HuH-7 (cell line): ENCODE measurements at regions not wholly inside any gene's neighbourhood (a gene's known extent, or its start where the extent isn't known, plus 50 kb on each side); places are given as distances from the start of the nearest gene placed in this dataset.

ENCODE experiments used
- DNase-seq: peaks from one replicate; pipeline ENCODE4 v3.0.0; 2011; ENCODE audit warnings: low spot score

DNA sequence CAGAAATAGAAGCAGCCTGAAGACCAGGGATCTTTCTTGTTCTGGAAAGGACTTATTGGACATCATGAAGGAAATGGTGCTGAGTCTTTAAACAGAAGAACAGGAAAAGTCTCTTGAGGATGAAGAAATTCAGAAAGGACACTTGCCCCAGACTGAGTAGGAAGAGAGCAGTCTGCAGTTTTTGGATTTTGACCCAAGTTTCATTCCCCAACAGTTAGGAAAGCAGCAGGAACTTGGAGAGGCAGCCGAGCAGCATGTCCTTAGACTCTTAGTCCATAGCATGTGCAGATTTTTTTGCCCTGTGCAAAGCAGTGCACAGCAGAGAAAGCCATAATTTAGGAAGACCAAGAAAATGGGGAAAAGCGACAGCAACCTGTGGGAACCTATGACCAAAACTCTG is 927.2 kb upstream of the AUTS2 start:
- DNase-seq, result no peak

DNA sequence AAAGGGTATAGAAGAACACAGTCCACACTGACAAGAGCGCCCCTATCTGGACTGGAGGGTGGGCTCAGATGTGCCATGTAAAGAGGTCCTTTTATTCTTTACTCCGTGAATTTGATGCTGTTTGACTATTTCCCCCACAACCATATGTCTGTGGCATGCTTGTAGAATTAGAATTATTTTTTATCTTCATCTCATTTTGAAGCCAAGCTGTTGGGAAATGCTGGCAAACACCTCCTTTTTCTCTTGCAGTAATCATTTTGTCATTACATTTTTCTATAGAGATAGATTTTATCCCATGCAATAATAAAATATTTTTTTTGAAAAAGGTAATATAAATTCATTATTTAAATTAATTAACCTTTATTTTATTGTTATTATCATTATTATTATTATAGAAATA is 926.6 kb upstream of the AUTS2 start:
- no peak for DNase-seq

DNA sequence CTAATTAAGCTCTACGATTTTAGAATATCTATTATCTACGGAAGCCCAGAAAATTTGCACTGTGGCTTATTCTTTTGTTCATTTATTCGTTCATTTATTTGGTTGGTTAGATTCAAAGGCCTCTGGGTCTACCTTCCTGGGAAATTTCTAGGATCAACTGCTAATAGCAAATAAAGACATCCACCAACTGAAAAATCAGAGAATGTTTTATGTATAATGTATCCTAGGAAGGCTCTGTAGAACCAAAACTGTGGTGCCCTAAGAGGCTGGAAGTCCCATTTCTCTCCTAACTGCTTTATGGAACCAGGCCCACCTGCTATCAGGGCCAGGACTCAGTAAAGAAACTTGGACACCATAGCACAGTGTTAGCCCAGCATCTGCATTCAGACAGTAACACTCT is 923.4 kb upstream of the AUTS2 start:
- no peak for DNase-seq

DNA sequence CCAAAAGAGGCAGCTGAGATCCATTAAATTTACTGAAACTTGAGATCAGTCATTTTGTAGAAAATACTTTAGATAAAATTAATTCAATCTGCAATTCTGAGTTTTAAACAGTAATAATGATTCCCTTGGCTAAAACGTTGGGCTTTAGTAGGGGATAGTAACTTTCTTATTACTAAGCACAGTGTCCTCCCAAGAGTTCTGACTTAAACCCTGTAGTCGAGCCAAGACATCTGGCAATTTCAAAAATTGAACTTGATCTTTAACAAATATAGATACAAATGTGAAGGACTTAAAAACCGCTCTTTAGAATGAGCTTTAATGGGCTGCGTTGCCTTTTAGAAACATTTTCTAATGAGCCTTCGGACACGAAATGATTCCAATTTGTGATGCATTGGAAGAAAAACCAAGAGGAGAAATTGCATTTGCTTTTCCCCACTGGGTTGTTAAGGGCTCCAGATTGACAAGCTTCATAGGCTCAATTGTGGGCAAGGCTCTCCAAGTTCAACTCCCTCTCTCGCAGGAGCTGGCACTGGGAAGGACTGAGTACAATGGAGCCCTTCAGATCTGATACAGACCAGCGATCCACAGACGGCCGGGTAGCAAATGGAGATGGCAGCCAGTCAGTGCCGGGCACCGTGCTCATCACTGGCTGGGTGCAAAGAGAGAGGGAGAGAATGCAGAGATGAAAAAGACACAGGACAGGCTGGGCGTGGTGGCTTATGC is 921.3 kb upstream of the AUTS2 start:
- no peak for DNase-seq

DNA sequence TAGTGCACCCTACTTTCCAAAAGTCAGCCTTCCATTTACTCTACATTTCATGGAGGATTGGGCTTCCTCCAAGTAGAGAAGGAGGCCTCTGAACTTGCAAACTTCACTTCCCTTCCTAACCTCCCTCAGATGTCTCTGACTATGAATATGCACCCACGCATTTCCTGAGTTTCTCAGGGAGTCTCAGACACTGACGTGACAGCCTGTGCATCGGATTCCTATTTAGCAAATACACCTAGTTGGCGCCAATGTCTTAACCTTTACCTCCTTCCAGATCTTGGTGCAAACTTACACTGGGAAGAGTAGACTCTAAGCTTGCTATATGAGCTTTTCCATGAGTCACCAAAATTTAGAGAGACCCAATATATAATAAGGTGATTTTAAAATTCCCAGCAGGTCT is 920.1 kb upstream of the AUTS2 start:
- no peak for DNase-seq

DNA sequence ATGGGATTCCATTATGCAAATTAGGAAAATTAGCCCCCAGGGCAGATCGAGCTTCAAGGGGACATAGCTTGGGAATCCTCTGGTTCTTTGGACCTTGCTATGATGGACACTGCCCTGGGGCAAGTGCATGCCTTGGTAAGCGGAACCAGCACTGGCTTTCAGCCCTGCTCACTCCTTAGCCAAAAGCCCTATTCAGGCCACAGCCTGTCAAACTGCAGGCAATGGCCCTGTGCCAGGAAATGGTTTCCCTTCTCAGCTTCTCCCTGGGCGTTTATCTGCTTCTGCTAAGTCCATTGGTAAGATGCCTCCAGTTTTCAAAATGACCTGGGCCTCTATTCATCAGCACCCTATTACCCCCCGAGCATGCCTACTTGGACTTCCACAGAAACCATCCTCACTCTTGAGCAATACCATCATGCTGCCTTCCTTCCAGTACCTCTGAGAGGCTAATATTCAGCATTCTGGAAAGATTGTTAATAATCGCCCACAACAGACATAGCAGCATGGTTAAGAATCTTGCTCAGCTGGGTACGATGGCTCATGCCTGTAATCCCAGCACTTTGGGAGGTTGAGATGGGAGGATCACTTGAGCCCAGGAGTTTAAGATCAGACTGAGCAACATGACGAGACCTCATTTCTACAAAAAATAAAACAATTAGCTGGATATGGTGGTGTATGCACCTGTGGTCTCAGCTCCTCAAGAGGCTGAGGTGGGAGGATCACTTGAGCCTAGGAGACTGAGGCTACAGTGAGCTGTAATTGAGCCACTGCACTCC is 918.6 kb upstream of the AUTS2 start:
- DNase-seq, result no peak

DNA sequence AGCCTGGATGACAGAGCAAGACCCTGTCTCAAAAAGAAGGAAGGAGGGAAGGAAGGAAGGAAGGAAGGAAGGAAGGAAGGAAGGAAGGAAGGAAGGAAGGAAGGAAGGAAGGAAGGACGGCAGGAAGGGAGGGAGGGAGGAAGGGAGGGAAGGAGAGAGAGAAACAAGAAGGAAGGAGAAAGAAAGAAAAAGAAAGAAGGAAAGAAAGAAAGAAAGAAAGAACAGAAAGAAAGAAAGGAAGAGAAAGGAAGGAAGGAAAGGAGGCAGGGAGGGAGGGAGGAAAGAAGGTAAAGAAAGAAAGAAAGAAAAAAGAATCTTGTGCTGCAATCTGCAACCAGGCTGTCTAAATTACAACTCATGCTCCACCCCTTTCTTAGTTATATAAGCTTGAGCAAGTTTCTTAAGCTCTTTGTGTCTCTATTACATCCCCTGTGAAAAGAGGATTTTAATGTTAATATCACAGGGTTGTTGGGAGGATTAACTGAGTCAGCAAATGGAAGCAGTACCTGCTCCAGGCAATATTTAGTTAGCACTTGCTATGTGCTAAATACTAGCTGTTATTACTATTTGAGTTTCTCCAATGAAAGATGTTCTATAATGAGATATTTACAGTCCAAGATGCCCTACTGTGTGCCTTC is 917.9 kb upstream of the AUTS2 start:
- DNase-seq, result no peak

DNA sequence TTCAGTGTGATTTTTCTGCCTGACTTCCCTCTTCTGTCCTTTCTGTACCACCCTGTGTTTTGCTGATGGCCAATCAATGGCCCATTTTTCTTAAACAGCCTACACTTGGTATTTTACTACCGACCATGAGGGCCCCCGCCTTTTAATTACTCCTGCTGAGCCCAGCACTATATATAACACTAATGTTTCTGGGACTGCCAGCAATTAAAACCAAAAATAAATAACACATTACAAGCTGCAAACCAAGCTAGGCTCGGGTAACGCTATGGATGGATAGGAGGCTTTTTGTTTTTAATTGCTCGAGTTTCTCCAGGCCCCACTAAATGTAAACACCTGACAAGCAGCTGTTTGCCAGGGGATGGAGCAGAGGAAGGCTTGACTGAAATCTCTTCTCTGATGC is 915.4 kb upstream of the AUTS2 start:
- no peak for DNase-seq

DNA sequence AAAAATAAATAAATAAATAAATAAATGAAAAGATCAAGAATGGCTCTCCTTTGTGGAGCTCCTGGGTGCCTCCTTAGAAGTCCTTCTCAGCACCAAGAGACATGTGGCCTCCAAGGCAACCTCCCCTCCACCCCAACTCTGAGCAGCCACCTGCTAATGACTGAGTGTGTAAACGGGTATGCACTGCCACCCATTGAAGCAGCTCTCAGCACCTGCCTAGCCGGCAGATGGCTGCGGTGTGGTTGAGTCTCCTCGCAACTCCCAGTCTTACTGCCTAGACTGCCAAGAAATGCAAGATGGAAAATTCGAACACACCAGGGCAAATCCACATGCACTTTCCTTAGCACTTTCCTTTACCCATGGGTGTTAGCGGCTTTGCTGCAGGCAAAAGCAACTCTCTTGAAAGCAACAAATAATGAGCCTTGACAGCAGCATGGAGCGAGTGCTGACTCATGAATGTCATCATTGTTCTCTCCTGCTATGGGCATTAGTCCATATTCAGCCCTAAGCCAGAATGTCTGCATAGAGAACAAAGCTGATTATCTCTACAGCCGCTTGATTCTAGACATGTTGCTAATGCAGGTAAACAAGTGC is 913.9 kb upstream of the AUTS2 start:
- no peak for DNase-seq

DNA sequence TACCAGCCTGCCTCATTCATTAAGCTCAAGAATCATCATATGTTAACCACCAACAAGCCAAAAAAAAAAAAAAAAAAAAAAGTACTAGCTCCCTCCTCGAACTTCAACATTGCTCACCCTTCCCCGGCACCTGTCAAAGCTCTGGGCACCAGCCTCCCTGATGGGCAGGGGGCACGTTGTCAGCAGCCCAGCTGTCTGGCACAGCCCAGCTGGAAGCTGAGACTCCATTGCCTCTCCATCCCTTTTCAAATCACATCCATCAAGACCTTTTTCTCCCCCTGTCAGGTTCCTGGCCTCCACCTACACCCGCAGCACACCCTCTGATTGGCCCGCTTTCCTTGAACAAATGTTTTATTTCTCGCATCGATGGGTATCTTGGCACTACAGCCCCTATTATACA is 913.3 kb upstream of the AUTS2 start:
- DNase-seq, result no peak

DNA sequence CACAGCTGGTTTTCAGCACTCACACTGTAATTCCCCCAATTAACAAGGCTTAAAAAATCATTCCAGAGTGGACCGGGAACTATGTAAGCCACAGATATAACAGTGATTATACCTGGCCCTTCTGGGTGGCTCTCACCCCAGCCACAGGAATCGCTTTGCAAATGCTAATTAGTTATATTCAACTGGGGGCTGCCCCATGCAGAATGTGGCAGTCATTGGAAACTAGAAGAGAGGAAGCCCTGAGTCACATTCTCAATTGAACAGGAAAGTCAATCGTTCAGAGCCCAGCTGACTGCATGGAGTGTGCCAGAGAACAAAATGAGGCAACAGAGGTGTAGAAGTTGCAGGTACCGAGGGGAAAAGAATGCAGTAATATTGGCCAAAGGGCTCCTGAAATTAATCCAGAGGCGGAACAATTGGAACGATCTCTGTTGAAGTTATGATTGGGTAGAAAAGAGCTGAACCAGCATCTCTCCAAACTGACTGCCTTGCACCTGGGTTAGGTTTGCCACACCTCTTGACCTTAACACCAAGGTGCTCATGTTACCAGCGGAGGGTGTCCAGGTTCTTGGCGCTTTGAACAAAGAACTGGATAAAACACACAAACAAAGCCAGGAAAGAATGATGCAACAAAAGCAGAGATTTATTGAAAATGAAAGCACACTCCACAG is 909.7 kb upstream of the AUTS2 start:
- DNase-seq, result no peak

DNA sequence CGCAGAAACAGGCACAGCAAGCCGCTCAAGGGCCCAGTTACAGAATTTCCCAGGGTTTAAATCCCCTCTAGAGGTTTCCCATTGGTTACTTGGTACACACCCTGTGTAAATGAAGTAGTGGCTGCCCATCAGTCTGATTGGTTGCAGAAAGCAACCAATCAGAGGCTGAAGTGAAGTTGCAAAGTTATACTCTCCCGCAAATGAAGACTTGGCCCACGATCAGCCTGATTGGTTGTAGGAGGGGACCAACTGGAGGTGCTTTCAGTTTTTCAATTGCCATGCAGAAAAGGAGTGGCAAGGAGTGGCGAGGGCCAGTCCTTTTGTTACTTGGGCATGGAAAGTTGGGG is 909.2 kb upstream of the AUTS2 start:
- no peak for DNase-seq

DNA sequence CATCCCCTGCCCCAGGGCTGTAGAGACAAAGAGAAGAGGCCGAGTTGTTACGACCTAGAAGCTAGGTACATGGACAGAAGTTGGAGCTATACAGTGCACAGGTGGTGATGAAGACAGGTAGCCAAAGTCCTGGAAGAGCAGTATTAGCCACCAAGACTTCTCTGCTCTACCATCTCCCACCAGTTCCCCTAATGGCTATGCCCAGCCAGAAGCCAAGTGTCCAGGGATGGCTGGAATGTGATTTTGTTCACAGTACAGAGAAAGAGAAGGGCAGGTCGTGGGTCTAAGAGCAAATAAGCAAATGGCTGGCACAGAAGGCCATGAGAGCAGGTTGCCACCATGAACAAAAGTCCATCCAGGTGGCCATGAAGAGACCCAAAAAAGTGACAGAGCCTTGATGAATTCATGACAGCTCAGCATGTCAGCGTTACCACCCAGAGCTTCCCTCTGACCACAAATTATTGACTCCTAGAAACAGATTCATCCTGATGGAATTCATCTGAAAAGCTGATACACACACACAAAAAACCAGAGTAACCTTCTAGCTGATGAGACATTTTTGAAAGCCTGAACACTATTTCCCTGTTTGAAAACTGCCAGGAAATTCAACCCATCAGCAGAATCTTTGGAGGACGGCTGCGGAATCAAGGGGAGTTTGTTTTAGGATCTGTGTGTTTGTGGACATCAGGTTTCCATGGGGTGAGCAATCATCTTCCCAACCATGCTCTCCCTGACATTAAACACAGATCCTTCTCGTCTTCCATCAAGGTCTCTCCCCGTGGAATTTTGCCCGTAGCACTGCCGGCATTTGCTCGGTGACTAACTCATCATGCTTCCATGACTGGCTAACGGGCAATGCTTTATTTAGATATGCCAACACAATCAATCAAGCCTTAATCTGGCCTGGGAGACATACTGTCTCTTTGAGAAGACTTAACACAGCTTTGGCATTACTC is 906.7 kb upstream of the AUTS2 start:
- no peak for DNase-seq

DNA sequence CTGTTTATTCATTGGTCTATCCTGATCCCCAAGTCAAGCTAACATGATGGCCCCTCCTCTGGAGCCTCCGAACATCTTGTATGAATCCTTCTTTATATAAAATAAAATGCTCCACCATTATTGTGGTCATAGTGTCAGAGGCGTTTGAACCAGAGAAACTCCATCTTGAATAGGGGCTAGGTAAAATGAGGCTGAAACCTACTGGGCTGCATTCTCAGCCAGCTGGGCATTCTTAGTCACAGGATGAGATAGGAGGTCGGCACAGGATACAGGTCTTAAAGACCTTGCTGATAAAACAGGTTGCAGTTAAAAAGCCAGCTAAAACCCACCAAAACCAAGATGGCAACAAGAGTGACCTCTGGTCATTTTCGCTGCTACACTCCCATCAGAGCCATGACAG is 905.8 kb upstream of the AUTS2 start:
- DNase-seq, result no peak

DNA sequence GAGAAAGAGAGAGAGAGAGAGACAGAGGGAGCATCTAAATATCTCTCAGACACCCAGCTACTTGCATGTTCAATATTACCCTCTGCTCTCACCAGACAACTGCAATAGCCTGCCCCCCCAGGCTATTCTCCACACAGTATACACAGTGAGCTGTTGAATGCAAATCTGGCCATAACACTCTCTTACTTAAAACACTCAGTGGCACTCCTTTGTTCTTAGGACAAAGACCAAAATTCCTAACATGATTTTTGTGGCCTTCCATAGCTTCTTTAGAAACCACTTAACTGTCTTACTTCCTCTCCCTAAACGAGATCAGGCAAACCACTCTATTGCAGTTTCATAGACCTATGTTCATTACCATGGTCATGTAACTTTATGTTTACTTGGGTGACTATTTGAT is 903.6 kb upstream of the AUTS2 start:
- DNase-seq, result no peak

DNA sequence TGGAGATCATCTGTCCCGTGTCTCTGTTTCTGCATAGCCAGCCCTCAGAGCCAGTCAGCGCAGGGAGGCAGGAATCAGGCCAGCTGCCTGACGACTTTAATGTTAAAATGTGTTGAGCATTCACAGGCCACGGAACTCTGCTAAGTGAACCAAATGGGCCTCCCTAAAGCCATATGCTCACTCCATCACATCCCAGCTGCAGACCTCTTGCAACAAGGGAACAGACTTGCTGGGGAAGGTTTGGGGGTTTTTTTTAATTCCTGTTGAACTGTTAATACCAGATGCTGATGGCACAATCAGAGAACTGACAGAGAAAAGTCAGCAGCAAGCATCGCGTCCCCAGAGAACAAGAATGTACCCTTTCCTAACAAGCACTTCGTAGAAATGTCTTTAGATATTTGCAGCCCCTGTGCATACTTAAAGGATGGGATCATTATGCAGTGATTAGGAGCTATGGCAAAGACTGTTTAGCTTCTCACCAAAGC is 900.4 kb upstream of the AUTS2 start:
- no peak for DNase-seq

DNA sequence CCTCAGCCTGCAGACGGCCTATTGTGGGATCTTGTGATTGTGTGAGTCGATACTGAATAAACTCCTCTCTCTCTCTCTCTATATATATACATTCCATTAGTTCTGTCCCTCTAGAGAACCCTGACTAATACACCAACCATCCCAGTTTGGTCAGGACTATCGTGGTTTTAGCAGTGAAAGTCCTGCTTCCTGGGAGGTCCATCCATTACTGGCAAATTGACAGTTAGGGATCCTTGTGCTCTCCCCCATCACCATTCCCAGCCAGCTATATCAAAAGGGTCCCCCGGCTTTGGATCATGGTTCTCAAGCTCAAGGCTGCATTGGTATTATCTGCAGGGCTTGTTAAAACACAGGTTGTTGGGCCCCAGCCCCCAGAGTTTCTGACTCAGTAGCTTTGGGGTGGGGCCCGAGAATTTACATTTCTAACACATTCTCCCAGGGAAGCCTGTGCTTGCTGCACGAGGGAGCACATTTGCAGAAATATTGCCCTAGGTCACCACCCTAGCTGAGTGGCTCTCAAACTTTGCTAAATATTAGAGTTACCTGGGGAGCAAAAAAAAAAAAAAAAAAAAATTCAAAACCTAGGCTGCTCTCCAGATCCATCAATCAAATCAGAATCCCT is 899.1 kb upstream of the AUTS2 start:
- DNase-seq, result no peak

DNA sequence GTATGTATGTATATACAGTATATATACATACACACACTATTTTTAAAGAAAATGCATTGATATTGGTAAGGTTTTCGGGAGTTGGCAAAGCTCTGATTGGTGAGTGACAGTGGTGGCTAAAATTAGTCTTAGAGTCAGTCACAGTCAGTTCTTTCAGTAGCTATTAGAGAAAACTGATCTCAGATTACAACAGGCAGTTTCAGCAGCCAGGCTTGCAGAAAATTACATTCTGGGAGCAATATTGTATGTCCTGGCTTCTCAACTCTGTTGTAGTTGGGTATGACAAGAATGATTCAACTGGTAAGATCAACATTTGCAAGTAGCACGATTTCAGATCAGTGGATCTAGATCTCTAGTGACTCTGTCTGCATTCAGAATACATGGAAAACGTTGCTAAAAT is 897.9 kb upstream of the AUTS2 start:
- DNase-seq, result no peak

DNA sequence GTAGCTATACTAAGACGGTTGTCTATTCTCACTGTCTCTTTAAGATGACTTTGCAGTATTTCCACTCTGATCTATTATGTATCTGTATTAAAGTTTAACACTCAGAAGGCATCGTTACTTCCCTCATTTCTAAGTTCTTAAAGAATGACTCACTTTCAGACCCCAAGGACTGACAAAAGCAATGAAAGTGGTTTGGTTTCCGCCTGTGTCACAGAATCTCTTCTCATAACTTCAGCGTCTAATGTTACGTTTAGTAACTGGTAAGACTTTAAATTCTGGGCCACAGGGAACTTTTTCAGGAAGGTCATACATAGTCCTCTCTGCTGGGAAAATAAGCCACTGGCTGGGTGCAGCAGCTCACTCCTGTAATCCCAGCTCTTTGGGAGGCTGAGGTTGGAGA is 892.0 kb upstream of the AUTS2 start:
- DNase-seq, result no peak

DNA sequence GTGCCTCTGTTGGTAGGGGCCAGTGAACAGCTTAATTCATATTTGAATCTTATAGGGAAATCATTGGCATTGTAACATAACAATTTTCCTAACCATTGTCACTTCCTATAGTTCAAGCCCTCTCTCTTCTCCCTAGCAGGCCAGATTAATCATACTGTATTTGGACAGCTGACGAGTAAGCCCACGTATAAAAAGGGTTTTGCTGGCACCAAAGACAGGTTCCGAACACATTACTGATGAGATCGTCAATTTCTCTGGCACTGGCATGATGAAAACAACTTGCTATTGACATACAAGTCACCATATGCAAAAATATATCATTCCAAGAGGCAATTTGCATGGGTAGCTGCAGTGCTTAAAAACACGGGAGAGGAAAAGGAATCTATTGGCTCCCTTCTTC is 891.1 kb upstream of the AUTS2 start:
- DNase-seq, result no peak

DNA sequence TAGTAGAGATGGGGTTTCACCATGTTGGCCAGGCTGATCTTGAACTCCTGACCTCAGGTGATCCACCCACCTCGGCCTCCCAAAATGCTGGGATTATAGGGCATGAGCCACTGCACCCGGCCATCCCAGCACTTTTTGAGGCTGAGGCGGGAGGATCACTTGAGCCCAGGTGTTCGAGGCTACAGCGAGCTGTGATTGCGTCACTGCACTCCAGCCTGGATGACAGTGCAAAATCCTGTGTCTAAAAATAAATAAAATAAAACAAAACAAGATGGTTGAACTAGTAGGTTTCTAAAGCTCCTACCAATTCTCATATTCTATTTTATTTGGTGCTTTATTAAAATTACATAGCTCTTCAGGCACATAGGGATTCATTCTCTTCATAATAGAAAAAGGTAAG is 890.3 kb upstream of the AUTS2 start:
- DNase-seq, result no peak
